Right lobe of liver (tissue), 6 donors: ENCODE measurements at regions not wholly inside any gene's neighbourhood (a gene's known extent, or its start where the extent isn't known, plus 50 kb on each side); places are given as distances from the start of the nearest gene placed in this dataset.

ENCODE experiments used
- ATAC-seq, 4 donors: fragments of 200-7000 bp; cut with Tn5 transposase; one replicate each; pipeline ENCODE4 v1.9.1; 2020; ENCODE audit warnings: mild to moderate bottlenecking in 4 of 4, moderate library complexity in 4 of 4
- DNase-seq, 3 donors: peaks; one replicate each; pipeline ENCODE4 v3.0.0-alpha.2; 2020
- H3K27ac ChIP-seq, 3 donors: fragments of 200-600 bp; one replicate each; pipeline ENCODE4 v1.8.0; 2022
- H3K27me3 ChIP-seq, 2 donors: fragments of 200-600 bp; one replicate each; pipeline ENCODE4 v1.8.0; 2022
- H3K36me3 ChIP-seq, 4 donors: fragments of 200-600 bp; sonication (generic) in 1 of 4; one replicate each; pipeline versions ENCODE4 v1.5.1 to v1.8.0; 2017 to 2022; ENCODE audit warnings: control low read depth in 1 of 4
- H3K4me1 ChIP-seq, 4 donors: fragments of 200-600 bp; sonication (generic) in 1 of 4; one replicate each; pipeline versions ENCODE4 v1.5.1 to v1.8.0; 2017 to 2022; ENCODE audit warnings: control low read depth in 1 of 4
- H3K4me3 ChIP-seq, 3 donors: fragments of 200-600 bp; one replicate each; pipeline ENCODE4 v1.8.0; 2022
- H3K9me3 ChIP-seq, 4 donors: fragments of 200-600 bp; sonication (generic) in 1 of 4; one replicate each; pipeline versions ENCODE4 v1.5.1 to v1.8.0; 2017 to 2022; ENCODE audit warnings: control low read depth in 1 of 4
- CTCF ChIP-seq, 4 donors: fragments of 200-600 bp in 3 of 4; fragments of 450-650 bp in 1 of 4; IDR thresholded peaks; one replicate each; pipeline versions ENCODE4 v1.5.1 to v1.8.0; 2016 to 2022; ENCODE audit warnings: antibody characterized with exemption in 4 of 4, mild to moderate bottlenecking in 2 of 4
- POLR2A ChIP-seq: fragments of 450-650 bp; IDR thresholded peaks from one replicate; pipeline ENCODE4 v1.6.1; 2017; ENCODE audit warnings: antibody characterized with exemption, mild to moderate bottlenecking
- WGBS: methylation state at CpG from one replicate; pipeline ENCODE4 v1.1.6; 2018; ENCODE audit warnings: low coverage, low lambda C conversion rate; ENCODE audit not compliant: insufficient coverage; ENCODE audit errors: missing lambda C conversion rate; 5-methylcytosine and 5-hydroxymethylcytosine counted together
- intact Hi-C, 2 donors: fragments of 100-400 bp; cut with DNase I; formaldehyde crosslinking; loops; one replicate each; pipeline versions ENCODE4 v1.11.2 to v1.14.1; 2022
- donor health status: DM: no; HTN: yes; CAD: no.
- donor health status: DM: no; HTN: no; CAD: no.
- donor health status: DM: no; HTN: no; CAD: no.
- donor health status: DM: no; HTN: yes; CAD: no.
- donor health status: DM: no; HTN: yes; CAD: no.

- 26% methylated on average over 5 of the region's 5 CpGs for WGBS
- peak; percentile 78 to 96 (median 84) for ATAC-seq
These were observed 172.8 kb upstream of the RBMS1 start for GRCh38 chr2:160666154-160667060.

GRCh38 chr2:160667811-160668210, 174.2 kb upstream of the RBMS1 start:
- no peak overlapping the region for H3K27ac ChIP-seq
- no peak for ATAC-seq
- TF ChIP-seq POLR2A (no peak), CTCF (IDR thresholded peaks at IDR 0.05) (no peak)
- intact Hi-C loops = no loop called here
- H3K4me1 ChIP-seq = no peaks in the 10 kb centered on the region
- no peaks in the 10 kb centered on the region for H3K9me3 ChIP-seq
- no peak overlapping the region for H3K4me3 ChIP-seq
- no peaks in the 10 kb centered on the region for H3K36me3 ChIP-seq
- no peaks in the 10 kb centered on the region for H3K27me3 ChIP-seq
- DNase-seq = no peak

More at GRCh38 chr2:160666154-160667060, 172.8 kb upstream of the RBMS1 start:
- H3K27me3 ChIP-seq = no peaks in the 10 kb centered on the region
- H3K4me3 ChIP-seq = no peak overlapping the region
- intact Hi-C loops = no loop called here
- H3K36me3 ChIP-seq = no peaks in the 10 kb centered on the region
- H3K9me3 ChIP-seq = no peaks in the 10 kb centered on the region
- no peak for DNase-seq
- TF ChIP-seq POLR2A (no peak), CTCF (IDR thresholded peaks at IDR 0.05) (no peak)
- peak overlapping the region in 1 of 3 donors; percentile 44 for H3K27ac ChIP-seq
- no peaks in the 10 kb centered on the region for H3K4me1 ChIP-seq

- 76% methylated on average over 5 of the region's 5 CpGs for WGBS
These were observed 177.0 kb upstream of the RBMS1 start for GRCh38 chr2:160670618-160671017.

GRCh38 chr2:160672211-160672610, 178.6 kb upstream of the RBMS1 start:
- ATAC-seq = no peak
- Histone ChIP-seq H3K27ac (no peak overlapping the region), H3K4me1 (no peaks in the 10 kb centered on the region), H3K9me3 (no peaks in the 10 kb centered on the region), H3K4me3 (no peak overlapping the region), H3K27me3 (no peaks in the 10 kb centered on the region), H3K36me3 (no peaks in the 10 kb centered on the region)
- intact Hi-C loops = no loop called here
- TF ChIP-seq CTCF (IDR thresholded peaks at IDR 0.05) (no peak), POLR2A (no peak)
- DNase-seq = no peak
- 47% methylated on average over 1 of the region's 1 CpG for WGBS

More at GRCh38 chr2:160670618-160671017, 177.0 kb upstream of the RBMS1 start:
- H3K27ac ChIP-seq = no peak overlapping the region
- H3K36me3 ChIP-seq = no peaks in the 10 kb centered on the region
- no peak overlapping the region for H3K4me3 ChIP-seq
- H3K4me1 ChIP-seq = no peaks in the 10 kb centered on the region
- intact Hi-C loops = no loop called here
- TF ChIP-seq POLR2A (no peak), CTCF (IDR thresholded peaks at IDR 0.05) (no peak)
- no peaks in the 10 kb centered on the region for H3K27me3 ChIP-seq
- no peaks in the 10 kb centered on the region for H3K9me3 ChIP-seq
- DNase-seq (no peak), ATAC-seq (no peak)
